Neural cell (in vitro differentiated cells): ENCODE measurements at regions not wholly inside any gene's neighbourhood (a gene's known extent, or its start where the extent isn't known, plus 50 kb on each side); places are given as distances from the start of the nearest gene placed in this dataset.

Experiments
- EP300 ChIP-seq: fragments of 450-650 bp; conservative IDR thresholded peaks from 2 replicates; pipeline ENCODE4 v1.6.1; 2014; ENCODE audit warnings: antibody characterized with exemption, mild to moderate bottlenecking, moderate library complexity; ENCODE audit not compliant: poor library complexity, severe bottlenecking
- RAD21 ChIP-seq: fragments of 450-650 bp; conservative IDR thresholded peaks from 2 replicates; pipeline ENCODE4 v1.6.1; 2014; ENCODE audit warnings: antibody characterized with exemption, mild to moderate bottlenecking, moderate library complexity
- SMC3 ChIP-seq: fragments of 450-650 bp; conservative IDR thresholded peaks from 2 replicates; pipeline ENCODE4 v1.6.1; 2014; ENCODE audit warnings: antibody characterized with exemption, mild to moderate bottlenecking, moderate library complexity; ENCODE audit not compliant: poor library complexity
- TF ChIP-seq, protein P1 (sequence below): fragments of 450-650 bp; IDR thresholded peaks from 2 replicates; pipeline ENCODE4 v1.5.1; 2014; ENCODE audit warnings: antibody characterized with exemption, mild to moderate bottlenecking, moderate library complexity; ENCODE audit not compliant: poor library complexity, severe bottlenecking

DNA sequence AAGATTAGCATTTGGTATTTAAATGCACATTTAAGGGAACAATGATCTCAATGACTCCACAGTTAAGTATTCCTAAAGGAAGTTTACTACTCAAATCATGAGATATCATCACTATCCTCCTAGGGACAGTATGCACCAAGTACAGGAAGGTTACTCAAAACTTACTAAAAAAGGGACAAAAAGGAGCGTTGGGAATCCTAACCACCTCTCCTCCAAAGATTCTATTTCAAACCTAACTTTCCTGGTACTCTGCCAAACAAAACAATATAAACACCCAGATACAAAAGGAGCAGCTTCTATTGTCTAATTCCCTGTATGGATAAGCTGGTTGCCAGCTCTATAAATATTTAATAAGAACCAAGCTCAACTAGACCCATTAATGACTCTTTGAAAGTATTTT lies 377.7 kb downstream of the NUAK1 start:
- TF ChIP-seq, protein P1, sequence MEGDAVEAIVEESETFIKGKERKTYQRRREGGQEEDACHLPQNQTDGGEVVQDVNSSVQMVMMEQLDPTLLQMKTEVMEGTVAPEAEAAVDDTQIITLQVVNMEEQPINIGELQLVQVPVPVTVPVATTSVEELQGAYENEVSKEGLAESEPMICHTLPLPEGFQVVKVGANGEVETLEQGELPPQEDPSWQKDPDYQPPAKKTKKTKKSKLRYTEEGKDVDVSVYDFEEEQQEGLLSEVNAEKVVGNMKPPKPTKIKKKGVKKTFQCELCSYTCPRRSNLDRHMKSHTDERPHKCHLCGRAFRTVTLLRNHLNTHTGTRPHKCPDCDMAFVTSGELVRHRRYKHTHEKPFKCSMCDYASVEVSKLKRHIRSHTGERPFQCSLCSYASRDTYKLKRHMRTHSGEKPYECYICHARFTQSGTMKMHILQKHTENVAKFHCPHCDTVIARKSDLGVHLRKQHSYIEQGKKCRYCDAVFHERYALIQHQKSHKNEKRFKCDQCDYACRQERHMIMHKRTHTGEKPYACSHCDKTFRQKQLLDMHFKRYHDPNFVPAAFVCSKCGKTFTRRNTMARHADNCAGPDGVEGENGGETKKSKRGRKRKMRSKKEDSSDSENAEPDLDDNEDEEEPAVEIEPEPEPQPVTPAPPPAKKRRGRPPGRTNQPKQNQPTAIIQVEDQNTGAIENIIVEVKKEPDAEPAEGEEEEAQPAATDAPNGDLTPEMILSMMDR: no peak
- no peak for TF ChIP-seq SMC3
- TF ChIP-seq EP300: no peak
- no peak for TF ChIP-seq RAD21
